DND-41 (cell line): ENCODE measurements at regions not wholly inside any gene's neighbourhood (a gene's known extent, or its start where the extent isn't known, plus 50 kb on each side); places are given as distances from the start of the nearest gene placed in this dataset.

Experiments used
- CTCF ChIP-seq: IDR thresholded peaks from 2 replicates; pipeline ENCODE4 v1.5.1; 2012; ENCODE audit warnings: borderline replicate concordance, low read length, moderate library complexity, mild to moderate bottlenecking; ENCODE audit not compliant: poor library complexity, severe bottlenecking; ENCODE audit errors: extremely low read depth
- EZH2 ChIP-seq: IDR thresholded peaks from 3 replicates; pipeline ENCODE4 v1.6.1; 2012; ENCODE audit warnings: borderline replicate concordance, low read depth, mild to moderate bottlenecking, moderate library complexity, low read length, inconsistent platforms; ENCODE audit not compliant: severe bottlenecking

- TF ChIP-seq EZH2: no peak
- peak; percentile 53 for TF ChIP-seq CTCF
These were observed 82.2 kb upstream of the ABCD3 start for GRCh38 chr1:94335950-94336349.
